Brain microvascular endothelial cell (primary cell): ENCODE measurements at regions not wholly inside any gene's neighbourhood (a gene's known extent, or its start where the extent isn't known, plus 50 kb on each side); places are given as distances from the start of the nearest gene placed in this dataset.

Source experiments
- DNase-seq: peaks from one replicate; pipeline ENCODE4 v3.0.0-alpha.2; 2020
- H3K27ac ChIP-seq: fragments of 250-450 bp; sonication (Bioruptor Pico); 2 replicates; pipeline ENCODE4 v1.5.1; 2020; ENCODE audit warnings: mild to moderate bottlenecking, moderate library complexity
- H3K27me3 ChIP-seq: fragments of 250-450 bp; sonication (Bioruptor Pico); replicated peaks from 2 replicates; pipeline ENCODE4 v1.5.1; 2020; ENCODE audit warnings: mild to moderate bottlenecking
- H3K36me3 ChIP-seq: fragments of 250-450 bp; sonication (Bioruptor Pico); replicated peaks from 2 replicates; pipeline ENCODE4 v1.5.1; 2020; ENCODE audit warnings: mild to moderate bottlenecking
- H3K4me3 ChIP-seq: 2 replicates; pipeline ENCODE4 v1.5.1; 2011; ENCODE audit warnings: low read depth, mild to moderate bottlenecking, control low read depth, low read length, moderate library complexity
- in situ Hi-C: cut with HindIII; loops from 2 replicates; pipeline ENCODE4 v1.10.0; 2017; ENCODE audit warnings: low sequenced_read_pairs, low pct_ligation_motif_present
- TF ChIP-seq, protein P1 (sequence below): IDR thresholded peaks from 2 replicates; pipeline ENCODE4 v1.5.1; 2011; ENCODE audit warnings: low read depth, mild to moderate bottlenecking, moderate library complexity, low read length, control low read depth, inconsistent platforms; ENCODE audit errors: missing control alignments

DNA sequence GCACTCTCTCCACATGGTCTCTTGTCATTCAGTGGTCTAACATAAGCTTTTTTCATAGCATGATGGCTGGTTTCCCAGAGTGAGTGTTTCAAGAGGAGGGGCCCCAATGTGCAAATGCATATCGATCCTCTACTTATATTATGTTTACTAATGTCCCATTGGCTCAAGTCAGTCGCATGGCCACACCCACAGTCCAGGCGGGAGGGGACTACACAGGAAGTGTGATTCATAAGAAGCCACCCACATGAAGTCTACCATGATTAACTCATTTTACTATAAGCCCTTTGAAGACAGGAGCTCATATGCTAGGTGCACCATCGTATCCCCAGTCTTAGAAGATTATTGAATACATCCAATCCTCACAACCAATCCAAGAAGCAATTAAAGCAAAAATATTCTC, 89.5 kb upstream of the ISX start:
- no peaks in the 10 kb centered on the region for H3K36me3 ChIP-seq
- in situ Hi-C loops = no loop called here
- H3K4me3 ChIP-seq = no peak overlapping the region
- DNase-seq = no peak
- TF ChIP-seq, protein P1, sequence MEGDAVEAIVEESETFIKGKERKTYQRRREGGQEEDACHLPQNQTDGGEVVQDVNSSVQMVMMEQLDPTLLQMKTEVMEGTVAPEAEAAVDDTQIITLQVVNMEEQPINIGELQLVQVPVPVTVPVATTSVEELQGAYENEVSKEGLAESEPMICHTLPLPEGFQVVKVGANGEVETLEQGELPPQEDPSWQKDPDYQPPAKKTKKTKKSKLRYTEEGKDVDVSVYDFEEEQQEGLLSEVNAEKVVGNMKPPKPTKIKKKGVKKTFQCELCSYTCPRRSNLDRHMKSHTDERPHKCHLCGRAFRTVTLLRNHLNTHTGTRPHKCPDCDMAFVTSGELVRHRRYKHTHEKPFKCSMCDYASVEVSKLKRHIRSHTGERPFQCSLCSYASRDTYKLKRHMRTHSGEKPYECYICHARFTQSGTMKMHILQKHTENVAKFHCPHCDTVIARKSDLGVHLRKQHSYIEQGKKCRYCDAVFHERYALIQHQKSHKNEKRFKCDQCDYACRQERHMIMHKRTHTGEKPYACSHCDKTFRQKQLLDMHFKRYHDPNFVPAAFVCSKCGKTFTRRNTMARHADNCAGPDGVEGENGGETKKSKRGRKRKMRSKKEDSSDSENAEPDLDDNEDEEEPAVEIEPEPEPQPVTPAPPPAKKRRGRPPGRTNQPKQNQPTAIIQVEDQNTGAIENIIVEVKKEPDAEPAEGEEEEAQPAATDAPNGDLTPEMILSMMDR = no peak
- no peak overlapping the region for H3K27ac ChIP-seq
- H3K27me3 ChIP-seq = no peaks in the 10 kb centered on the region

DNA sequence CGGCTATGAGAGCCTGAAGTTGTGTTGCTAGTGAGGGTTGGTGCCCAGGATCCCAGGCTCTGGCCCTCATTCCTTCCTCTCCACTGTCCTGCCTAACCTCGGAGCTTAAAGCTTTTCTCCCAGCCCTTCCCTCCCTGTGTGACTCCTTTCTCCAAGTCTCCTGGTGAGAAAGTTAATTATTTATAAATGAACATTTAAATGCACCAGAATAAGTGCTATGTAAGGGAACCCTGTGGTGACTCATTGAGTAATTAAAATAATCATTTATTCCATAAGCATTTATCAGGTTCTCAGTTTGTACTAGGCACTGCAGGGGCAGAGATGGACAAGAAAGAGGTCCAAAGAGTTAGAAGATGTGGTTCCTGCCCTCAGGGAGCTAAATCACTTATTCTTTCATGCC, 89.1 kb upstream of the ISX start:
- TF ChIP-seq, protein P1 = no peak
- no peak overlapping the region for H3K27ac ChIP-seq
- DNase-seq = no peak
- H3K36me3 ChIP-seq = no peaks in the 10 kb centered on the region
- in situ Hi-C loops = no loop called here
- H3K27me3 ChIP-seq = no peaks in the 10 kb centered on the region
- no peak overlapping the region for H3K4me3 ChIP-seq

DNA sequence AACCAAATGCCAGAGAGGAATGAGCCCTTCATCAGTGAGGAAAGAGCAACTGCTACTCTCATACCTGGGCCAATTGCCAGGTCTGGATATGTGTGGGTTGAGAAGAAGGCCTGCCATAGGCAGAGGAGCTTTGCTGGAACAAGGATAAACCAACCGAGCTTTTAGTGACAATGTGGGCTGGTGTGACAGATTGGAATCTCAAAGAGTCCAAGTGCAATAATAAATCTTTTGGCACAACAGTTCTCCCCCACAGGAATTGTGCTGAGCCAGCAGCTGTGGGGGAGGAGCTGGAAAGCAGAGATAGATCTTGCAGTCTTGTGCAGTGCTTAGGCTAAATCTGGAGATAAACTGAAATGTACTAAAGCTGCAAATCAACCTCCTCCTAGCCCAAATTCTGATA, 79.4 kb upstream of the ISX start:
- Histone ChIP-seq H3K36me3 (no peaks in the 10 kb centered on the region), H3K4me3 (no peak overlapping the region), H3K27me3 (no peaks in the 10 kb centered on the region), H3K27ac (no peak overlapping the region)
- TF ChIP-seq, protein P1 = no peak
- in situ Hi-C loops = no loop called here
- DNase-seq = no peak

DNA sequence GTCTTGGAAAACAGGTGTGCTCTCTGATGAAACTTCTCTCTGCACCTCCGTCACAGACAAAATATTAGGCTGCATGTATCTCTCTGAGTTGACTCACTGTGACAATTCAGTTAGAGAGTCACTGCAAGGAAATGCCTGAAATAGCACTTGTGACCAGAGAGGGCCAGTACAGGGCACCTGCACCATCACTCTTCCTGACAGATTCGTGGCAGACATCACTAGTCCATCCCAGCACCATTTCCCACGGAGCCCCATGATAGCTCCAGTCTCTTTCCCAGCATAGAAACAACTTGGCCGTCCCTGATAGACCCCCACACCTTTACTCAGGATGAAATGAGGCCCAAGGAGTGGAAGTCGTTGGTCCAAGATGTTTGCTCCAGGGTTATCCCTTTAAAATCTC, 73.3 kb upstream of the ISX start:
- in situ Hi-C loops = no loop called here
- TF ChIP-seq, protein P1 = no peak
- H3K36me3 ChIP-seq = no peaks in the 10 kb centered on the region
- no peak overlapping the region for H3K27ac ChIP-seq
- H3K4me3 ChIP-seq = no peak overlapping the region
- DNase-seq = no peak
- no peaks in the 10 kb centered on the region for H3K27me3 ChIP-seq

DNA sequence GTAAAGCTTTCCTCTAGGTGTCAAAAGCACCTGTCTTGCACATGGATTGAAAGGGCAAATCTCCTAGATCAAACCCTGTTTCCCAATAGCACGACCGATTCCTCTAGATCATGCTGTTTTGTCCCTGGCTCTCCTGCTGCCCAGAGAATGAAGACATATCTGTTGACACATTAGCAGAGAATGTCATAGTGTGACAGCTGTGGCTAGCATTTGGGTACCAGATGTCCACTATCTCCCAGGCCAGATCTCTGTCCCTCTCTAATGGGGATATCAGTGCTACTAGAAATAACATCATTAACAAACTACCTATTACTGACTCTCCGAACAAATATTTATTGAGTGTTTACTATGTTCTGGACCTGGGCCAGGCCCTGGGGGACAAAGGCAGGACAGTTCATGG, 72.4 kb upstream of the ISX start:
- DNase-seq = no peak
- Histone ChIP-seq H3K36me3 (no peaks in the 10 kb centered on the region), H3K27ac (no peak overlapping the region), H3K4me3 (no peak overlapping the region), H3K27me3 (no peaks in the 10 kb centered on the region)
- TF ChIP-seq, protein P1 = no peak
- in situ Hi-C loops = no loop called here

DNA sequence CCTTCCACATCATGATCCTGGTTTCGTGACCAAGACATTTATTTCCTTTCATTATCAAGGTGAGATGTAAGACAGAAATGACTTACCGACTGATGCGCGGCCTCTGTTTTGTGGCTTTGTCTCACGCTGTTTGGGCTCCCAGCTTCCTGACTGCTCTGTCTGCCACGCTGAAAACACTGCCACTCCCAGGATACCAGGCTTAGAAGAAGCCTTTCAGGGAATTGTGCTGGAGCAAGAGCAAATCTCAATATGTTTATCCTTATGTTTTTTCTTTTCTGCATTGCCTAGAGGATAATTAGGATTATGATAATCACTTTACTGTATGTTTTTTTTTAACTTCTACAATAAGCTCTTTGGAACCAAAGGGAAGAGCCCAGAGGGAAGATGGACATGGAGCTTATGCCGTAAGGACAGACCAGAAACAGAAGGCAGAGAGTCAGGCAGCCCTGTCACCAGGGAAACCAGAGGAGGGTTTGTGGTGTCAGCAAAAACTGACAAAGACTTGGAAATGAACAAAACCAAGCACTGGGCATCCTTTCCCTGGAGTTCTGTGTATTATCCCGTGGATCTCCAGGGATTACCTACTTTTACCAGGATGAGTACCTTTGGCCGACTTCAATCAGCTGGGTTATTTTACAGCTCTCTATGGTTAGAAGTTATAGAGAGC, 68.2 kb upstream of the ISX start:
- no peak for DNase-seq
- no peak overlapping the region for H3K27ac ChIP-seq
- TF ChIP-seq, protein P1 = no peak
- in situ Hi-C loops = no loop called here
- no peaks in the 10 kb centered on the region for H3K36me3 ChIP-seq
- no peak overlapping the region for H3K4me3 ChIP-seq
- H3K27me3 ChIP-seq = no peaks in the 10 kb centered on the region
